ENCODE measurements at regions not wholly inside any gene's neighbourhood (a gene's known extent, or its start where the extent isn't known, plus 50 kb on each side); places are given as distances from the start of the nearest gene placed in this dataset.

DNA sequence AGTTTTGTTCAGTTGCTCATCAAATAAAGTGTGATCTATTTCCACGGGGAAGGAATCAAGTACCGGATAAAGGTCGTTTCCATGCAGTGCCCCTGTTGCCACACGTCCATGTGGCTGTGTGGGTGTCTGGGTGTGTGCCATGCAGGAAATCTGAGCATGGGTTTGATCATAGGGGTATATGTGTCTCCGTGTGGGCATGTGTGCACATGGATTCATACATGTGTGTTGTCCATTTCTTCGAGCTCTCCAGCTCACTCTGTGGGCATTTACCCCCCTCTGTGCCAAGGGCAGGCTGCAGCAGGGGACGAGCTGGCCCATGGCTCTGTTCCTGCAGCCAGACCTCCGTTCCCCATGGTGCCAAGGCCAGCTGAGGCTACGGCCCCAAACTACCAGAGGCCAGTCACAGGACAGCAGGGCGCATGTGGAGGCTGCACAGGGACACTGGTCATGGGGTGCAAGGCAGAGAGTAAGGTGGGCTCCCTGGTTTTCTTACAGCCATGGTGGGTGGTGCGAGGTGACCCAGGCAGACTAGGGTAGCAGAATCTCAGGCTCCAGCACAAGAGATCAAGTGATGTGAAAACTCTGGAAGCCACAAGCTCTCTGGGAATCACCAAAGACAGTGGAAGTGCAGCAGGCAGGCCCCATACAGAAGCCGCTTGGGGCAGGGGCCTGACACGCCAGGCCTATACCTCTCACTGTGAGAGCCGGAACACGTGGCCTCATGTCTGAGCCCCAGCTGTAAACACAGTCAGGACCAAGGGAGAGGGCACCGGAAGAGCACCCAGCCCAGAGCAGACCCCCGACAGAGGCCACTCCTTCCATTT is 66.4 kb upstream of the RAB6C start:
- DNase-seq (ENCODE audit: low spot score in 2 of 2), result peak in 1 of 2 donors; percentile 71
- no peak for TF ChIP-seq POLR2A (IDR thresholded peaks at IDR 0.05)
- TF ChIP-seq, protein P1, sequence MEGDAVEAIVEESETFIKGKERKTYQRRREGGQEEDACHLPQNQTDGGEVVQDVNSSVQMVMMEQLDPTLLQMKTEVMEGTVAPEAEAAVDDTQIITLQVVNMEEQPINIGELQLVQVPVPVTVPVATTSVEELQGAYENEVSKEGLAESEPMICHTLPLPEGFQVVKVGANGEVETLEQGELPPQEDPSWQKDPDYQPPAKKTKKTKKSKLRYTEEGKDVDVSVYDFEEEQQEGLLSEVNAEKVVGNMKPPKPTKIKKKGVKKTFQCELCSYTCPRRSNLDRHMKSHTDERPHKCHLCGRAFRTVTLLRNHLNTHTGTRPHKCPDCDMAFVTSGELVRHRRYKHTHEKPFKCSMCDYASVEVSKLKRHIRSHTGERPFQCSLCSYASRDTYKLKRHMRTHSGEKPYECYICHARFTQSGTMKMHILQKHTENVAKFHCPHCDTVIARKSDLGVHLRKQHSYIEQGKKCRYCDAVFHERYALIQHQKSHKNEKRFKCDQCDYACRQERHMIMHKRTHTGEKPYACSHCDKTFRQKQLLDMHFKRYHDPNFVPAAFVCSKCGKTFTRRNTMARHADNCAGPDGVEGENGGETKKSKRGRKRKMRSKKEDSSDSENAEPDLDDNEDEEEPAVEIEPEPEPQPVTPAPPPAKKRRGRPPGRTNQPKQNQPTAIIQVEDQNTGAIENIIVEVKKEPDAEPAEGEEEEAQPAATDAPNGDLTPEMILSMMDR (IDR thresholded peaks at IDR 0.05), result no peak
- 86 to 88% methylated on average over 17 of the region's 17 CpGs for WGBS, 2 donors
- H3K4me3 ChIP-seq (ENCODE audit: low read depth, poor library complexity, severe bottlenecking), result no peak overlapping the region
- intact Hi-C loops (cut with DNase I; ENCODE audit: low total_unique reads), result no loop called here

DNA sequence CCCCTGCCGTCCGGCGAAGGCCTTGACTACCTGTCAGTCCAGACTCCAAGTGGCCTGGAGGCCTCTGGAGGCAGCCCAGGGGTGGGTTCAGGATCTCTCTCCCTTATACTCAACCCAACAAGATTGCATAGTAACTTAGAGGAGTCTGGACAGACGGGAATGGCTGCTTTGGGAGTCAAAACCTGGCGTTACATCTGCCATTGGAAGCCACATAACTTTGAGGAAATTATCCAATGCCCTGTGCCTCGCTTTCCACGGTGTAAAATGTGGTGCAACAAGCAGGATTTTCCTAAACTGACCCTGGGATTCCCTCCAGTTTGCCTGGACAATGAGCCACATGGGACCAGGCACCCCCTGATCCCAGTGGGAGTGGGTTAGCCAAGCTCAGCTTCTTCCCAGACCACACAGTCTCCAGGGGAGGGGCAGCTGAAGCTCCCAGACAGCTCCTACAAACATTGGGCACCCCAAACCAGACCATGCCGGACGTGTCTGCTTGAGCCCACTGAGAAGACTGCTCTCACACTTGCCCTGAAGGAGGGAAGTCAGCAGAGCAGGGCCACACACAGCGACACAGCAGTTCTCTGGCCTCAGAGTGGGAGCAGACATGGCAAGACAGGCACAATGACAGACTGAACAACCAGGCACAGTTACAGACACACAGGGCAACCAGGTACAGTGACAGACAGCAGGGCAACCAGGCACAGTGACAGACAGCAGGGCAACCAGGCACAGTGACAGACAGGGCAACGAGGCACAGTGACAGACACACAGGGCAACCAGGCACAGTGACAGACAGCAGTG is 65.6 kb upstream of the RAB6C start:
- H3K4me3 ChIP-seq (ENCODE audit: low read depth, poor library complexity, severe bottlenecking), result no peak overlapping the region
- 72 to 76% methylated on average over 11 of the region's 11 CpGs for WGBS, 2 donors
- TF ChIP-seq, protein P1 (IDR thresholded peaks at IDR 0.05), result no peak
- TF ChIP-seq POLR2A (IDR thresholded peaks at IDR 0.05), result no peak
- DNase-seq (ENCODE audit: low spot score in 2 of 2), result peak in 1 of 2 donors; percentile 48
- intact Hi-C loops (cut with DNase I; ENCODE audit: low total_unique reads), result no loop called here

DNA sequence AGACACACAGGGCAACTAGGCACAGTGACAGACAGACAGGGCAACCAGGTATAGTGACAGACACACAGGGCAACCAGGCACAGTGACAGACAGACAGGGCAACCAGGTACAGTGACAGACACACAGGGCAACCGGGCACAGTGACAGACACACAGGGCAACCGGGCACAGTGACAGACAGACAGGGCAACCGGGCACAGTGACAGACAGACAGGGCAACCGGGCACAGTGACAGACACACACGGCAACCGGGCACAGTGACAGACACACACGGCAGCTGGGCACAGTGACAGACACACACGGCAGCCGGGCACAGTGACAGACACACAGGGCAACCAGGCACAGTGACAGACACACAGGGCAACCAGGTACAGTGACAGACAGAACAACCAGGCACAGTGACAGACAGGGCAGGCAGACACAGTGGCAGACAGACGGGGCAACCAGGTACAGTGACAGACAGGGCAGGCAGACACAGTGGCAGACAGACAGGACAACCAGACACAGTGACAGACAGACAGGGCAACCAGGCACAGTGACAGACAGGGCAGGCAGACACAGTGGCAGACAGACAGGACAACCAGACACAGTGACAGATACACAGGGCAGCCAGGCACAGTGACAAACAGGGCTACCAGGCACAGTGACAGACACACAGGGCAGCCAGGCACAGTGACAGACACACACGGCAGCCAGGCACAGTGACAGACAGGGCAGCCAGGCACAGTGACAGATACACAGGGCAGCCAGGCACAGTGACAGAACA is 64.7 kb upstream of the RAB6C start:
- intact Hi-C loops (cut with DNase I; ENCODE audit: low total_unique reads), result no loop called here
- 46 to 47% methylated on average over 10 to 11 of the region's 11 CpGs for WGBS, 2 donors
- H3K4me3 ChIP-seq (ENCODE audit: low read depth, poor library complexity, severe bottlenecking), result no peak overlapping the region
- DNase-seq (ENCODE audit: low spot score in 2 of 2), result peak in 1 of 2 donors; percentile 72
- TF ChIP-seq POLR2A (IDR thresholded peaks at IDR 0.05), result no peak
- TF ChIP-seq, protein P1 (IDR thresholded peaks at IDR 0.05), result no peak

DNA sequence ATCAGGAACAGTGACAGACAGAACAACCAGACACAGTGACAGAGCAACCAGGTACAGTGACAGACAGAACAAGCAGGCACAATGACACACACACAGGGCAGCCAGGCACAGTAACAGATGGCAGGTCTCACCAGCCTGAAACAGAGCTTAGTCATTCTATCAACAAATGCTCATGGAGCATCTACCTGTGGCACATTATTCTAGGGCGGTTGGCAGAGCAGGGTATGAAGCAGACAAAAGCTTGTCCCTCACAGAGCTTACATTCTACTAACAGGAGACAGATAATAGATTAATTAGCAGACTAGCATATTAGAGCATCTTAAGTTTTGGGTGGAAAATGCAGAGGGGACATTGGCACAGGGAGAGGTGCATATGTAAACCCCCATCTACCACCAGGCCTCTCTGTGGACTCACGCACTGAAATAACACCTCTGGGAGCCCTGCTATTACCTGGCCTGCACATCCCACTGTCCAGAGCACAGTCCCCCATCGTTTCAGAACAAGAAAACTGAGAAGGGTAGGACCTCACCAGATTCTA is 64.1 kb upstream of the RAB6C start:
- H3K4me3 ChIP-seq (ENCODE audit: low read depth, poor library complexity, severe bottlenecking), result no peak overlapping the region
- WGBS, 2 donors, result 77 to 79% methylated on average over 3 of the region's 3 CpGs
- TF ChIP-seq, protein P1 (IDR thresholded peaks at IDR 0.05), result no peak
- no peak for TF ChIP-seq POLR2A (IDR thresholded peaks at IDR 0.05)
- DNase-seq (ENCODE audit: low spot score in 2 of 2), result peak in 1 of 2 donors; percentile 49
- intact Hi-C loops (cut with DNase I; ENCODE audit: low total_unique reads), result no loop called here

DNA sequence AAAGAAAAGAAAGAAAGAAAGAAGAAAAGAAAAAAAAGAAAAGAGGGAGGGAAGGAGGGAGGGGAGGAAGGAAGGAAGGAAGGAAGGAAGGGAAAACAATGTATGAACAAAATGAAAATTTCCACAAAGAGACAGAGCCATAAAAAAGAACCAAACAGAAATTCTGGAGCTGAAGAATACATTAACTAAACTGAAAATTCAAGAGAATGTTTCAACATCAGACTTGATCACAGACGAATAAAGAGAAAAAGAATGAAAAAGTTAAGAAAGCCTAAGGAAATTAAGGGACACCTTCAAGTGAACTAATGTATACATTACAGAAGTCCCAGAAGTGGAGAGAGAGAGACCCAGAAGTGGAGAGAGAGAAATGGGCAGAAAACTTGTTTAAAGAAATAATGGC is 60.9 kb upstream of the RAB6C start:
- intact Hi-C loops (cut with DNase I; ENCODE audit: low total_unique reads), result no loop called here
- no peak overlapping the region for H3K4me3 ChIP-seq (ENCODE audit: low read depth, poor library complexity, severe bottlenecking)
- TF ChIP-seq, protein P1 (IDR thresholded peaks at IDR 0.05), result no peak
- no peak for TF ChIP-seq POLR2A (IDR thresholded peaks at IDR 0.05)
- 92 to 100% methylated on average over 1 of the region's 1 CpG for whole genome bisulfite sequencing, 2 donors
- DNase-seq (ENCODE audit: low spot score in 2 of 2), result no peak

Data from lower leg skin (tissue), 4 donors.